ENCODE measurements at regions not wholly inside any gene's neighbourhood (a gene's known extent, or its start where the extent isn't known, plus 50 kb on each side); places are given as distances from the start of the nearest gene placed in this dataset.

DNA sequence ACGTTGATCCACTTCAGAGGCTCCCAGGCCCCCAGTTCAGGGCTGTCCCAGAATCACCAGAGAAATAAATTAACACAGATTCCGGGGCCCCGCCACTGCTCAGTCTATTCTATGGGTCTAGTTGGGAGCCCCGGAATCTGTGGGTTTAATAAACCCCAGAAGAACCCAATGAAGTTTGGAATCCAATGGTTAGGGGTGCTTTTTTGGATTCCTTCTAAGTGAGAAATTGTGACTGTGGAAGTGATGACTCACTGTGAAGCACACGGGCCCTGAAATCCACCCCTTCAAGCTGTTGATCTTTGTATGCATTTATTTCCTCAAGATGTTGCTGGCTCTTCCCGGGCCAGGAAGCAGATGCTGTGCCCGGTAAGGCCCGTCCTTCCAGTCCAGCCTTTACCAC, 57.3 kb upstream of the SLC28A3 start:
- peaks cover 0 to 2% of the 10 kb centered on the region in 2 experiments for H4K20me1 ChIP-seq (replicated peaks in 1 of 2; ENCODE audit: control insufficient read depth in 1 of 2, insufficient read depth in 2 of 2, low read length in 2 of 2)
- ChIA-PET CTCF (ENCODE audit: partially characterized antibody) (interaction anchor here (0.7 to 6.2 kb wide), 20 partner anchors 9 to 1212 kb away, joined by 3 to 29 read pairs (median 5); no protein-coding TSS in a partner anchor), POLR2A (ENCODE audit: partially characterized antibody) (no interaction called here)
- no peak overlapping the region; the same call in 1 of the 2 replicates for H2AFZ ChIP-seq (ENCODE audit: low read length)
- H3K4me1 ChIP-seq (replicated peaks in 1 of 4; ENCODE audit: control insufficient read depth in 3 of 4, insufficient read depth in 4 of 4, low read length in 3 of 4): no peaks in the 10 kb centered on the region
- DNase-seq (ENCODE audit: low read depth in 1 of 2, low spot score in 2 of 2) (no peak), FAIRE-seq (no peak)
- no peak overlapping the region for H2AK5ac ChIP-seq (ENCODE audit: low read depth, low read length)
- H3K4ac ChIP-seq (replicated peaks; ENCODE audit: insufficient read length, low read depth, low read length): no peak overlapping the region
- H3K27ac ChIP-seq (ENCODE audit: low read depth, low read length): no peak overlapping the region
- H3K4me2 ChIP-seq (ENCODE audit: insufficient read depth in 1 of 2, low read depth in 2 of 2, low read length in 2 of 2): no peak overlapping the region
- peaks cover 5 to 7% of the 10 kb centered on the region in 2 experiments; a peak in 3 of 4 replicates for H3K9me3 ChIP-seq (ENCODE audit: insufficient read depth in 2 of 2, low read depth in 1 of 2, low read length in 1 of 2)
- H3K79me1 ChIP-seq (ENCODE audit: low read depth, low read length): no peaks in the 10 kb centered on the region
- H3K36me3 ChIP-seq (ENCODE audit: control insufficient read depth in 2 of 4, insufficient read depth in 4 of 4, low read length in 3 of 4): no peaks in the 10 kb centered on the region
- H3K4me3 ChIP-seq (ENCODE audit: extremely low read depth in 1 of 4, insufficient read depth in 2 of 4, low read depth in 3 of 4, low read length in 4 of 4): no peak overlapping the region
- WGBS, 2 experiments (ENCODE audit: extremely low coverage in 1 of 2, insufficient coverage in 1 of 2, insufficient read length in 1 of 2, insufficient replicate concordance in 2 of 2, low coverage in 1 of 2, low lambda C conversion rate in 2 of 2, missing lambda C conversion rate in 1 of 2): 92% methylated on average over 8 of the region's 8 CpGs; no CpG with 5 or more reads in 1 of the 2 experiments
- no peak overlapping the region for H3K23ac ChIP-seq (ENCODE audit: insufficient read length)
- no peak overlapping the region for H3K18ac ChIP-seq (ENCODE audit: extremely low read depth, low read length)
- no peak overlapping the region for H3K14ac ChIP-seq (ENCODE audit: insufficient read length)
- no peak overlapping the region for H2BK15ac ChIP-seq (ENCODE audit: low read length)
- H3K23me2 ChIP-seq (ENCODE audit: low read depth, low read length): no peaks in the 10 kb centered on the region
- TF ChIP-seq RFX5 (IDR thresholded peaks at IDR 0.05; ENCODE audit: borderline replicate concordance, low read depth, low read length): no peak
- peak; percentile 63; the same call in 1 of the 2 replicates for TF ChIP-seq ATF3 (IDR thresholded peaks at IDR 0.05; ENCODE audit: insufficient read depth, low read depth, low read length)
- no peak overlapping the region for H2BK120ac ChIP-seq (replicated peaks; ENCODE audit: low read depth, low read length)
- no peak overlapping the region for H2BK5ac ChIP-seq (ENCODE audit: low read depth, low read length)
- H3K56ac ChIP-seq (replicated peaks; ENCODE audit: insufficient read length, low read depth, low read length): no peak overlapping the region
- H4K91ac ChIP-seq (replicated peaks; ENCODE audit: insufficient read length, low read length): no peak overlapping the region
- no peak overlapping the region for H3K9ac ChIP-seq (replicated peaks in 1 of 4; ENCODE audit: extremely low read depth in 1 of 4, low read depth in 3 of 4, low read length in 3 of 4)
- H3K27me3 ChIP-seq (replicated peaks in 1 of 4; ENCODE audit: control insufficient read depth in 3 of 4, extremely low read depth in 1 of 4, insufficient read depth in 3 of 4, low read length in 3 of 4): no peaks in the 10 kb centered on the region
- no peak overlapping the region for H2BK20ac ChIP-seq (ENCODE audit: low read length)
- no peak overlapping the region for H2BK12ac ChIP-seq (ENCODE audit: low read depth, low read length)
- no peaks in the 10 kb centered on the region for H3K79me2 ChIP-seq (ENCODE audit: control insufficient read depth in 1 of 2, insufficient read depth in 2 of 2, low read length in 2 of 2)
- H4K5ac ChIP-seq (ENCODE audit: insufficient read length, low read depth, low read length): no peak overlapping the region
- no peak overlapping the region for H4K8ac ChIP-seq (ENCODE audit: extremely low read depth, insufficient read depth, low read length)

Measured in H1 (cell line).